Prostate gland (tissue), 2 donors: ENCODE measurements at regions not wholly inside any gene's neighbourhood (a gene's known extent, or its start where the extent isn't known, plus 50 kb on each side); places are given as distances from the start of the nearest gene placed in this dataset.

Source experiments
- CTCF ChIP-seq, 4 experiments: fragments of 200-600 bp in 2 of 4; fragments of 450-650 bp in 2 of 4; sonication (generic) in 2 of 4; IDR thresholded peaks; 1 replicate in 3 of 4; 2 replicates in 1 of 4; pipeline ENCODE4 v1.5.1; 2016 to 2019; ENCODE audit warnings: antibody characterized with exemption in 4 of 4, mild to moderate bottlenecking in 2 of 4, moderate library complexity in 2 of 4
- POLR2A ChIP-seq: fragments of 450-650 bp; IDR thresholded peaks from one replicate; pipeline ENCODE4 v1.6.1; 2016; ENCODE audit warnings: antibody characterized with exemption, mild to moderate bottlenecking
- POLR2AphosphoS5 ChIP-seq: sonication (generic); formaldehyde crosslinking; IDR thresholded peaks from one replicate; pipeline ENCODE4 v1.6.1; 2017; ENCODE audit warnings: antibody characterized with exemption

GRCh38 chr10:84603971-84604370 is 275.6 kb downstream of the CCSER2 start:
- TF ChIP-seq CTCF (IDR thresholded peaks at IDR 0.05) (no peak), POLR2AphosphoS5 (no peak), POLR2A (no peak)
